ENCODE measurements at regions not wholly inside any gene's neighbourhood (a gene's known extent, or its start where the extent isn't known, plus 50 kb on each side); places are given as distances from the start of the nearest gene placed in this dataset.

GRCh38 chr5:68467208-68467607 is 251.7 kb downstream of the PIK3R1 start:
- POLR2A ChIA-PET (ENCODE audit: low non-redundant PET), result no interaction called here
- no TSS peak for BruUV-seq (replicated peaks)

DNA sequence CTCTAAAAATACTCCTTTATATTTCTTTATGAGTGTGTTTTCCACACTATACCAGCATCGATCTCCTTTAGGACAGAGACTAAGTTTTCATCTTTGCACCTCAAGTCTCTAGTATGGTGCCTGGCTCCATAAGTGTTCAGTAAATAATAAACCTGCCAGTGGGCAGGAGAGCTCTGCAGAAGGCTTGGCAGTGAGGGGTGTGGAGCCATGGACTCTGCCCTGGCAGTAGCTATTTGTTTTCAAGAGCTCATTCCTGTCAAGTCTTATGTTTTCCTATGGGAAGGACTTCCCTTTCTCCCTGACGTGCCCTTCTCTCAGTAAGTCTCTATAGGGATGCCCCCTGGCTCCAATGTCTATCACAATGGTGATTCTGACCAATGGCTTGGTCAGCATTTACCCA is 252.2 kb downstream of the PIK3R1 start:
- intact Hi-C loops (cut with micrococcal nuclease; ENCODE audit: unreplicated experiment), result loop anchor here (10.0 kb wide), 1 partner anchor 277 kb away; no protein-coding TSS in a partner anchor
- TF ChIP-seq EZH2 (IDR thresholded peaks at IDR 0.05; ENCODE audit: borderline replicate concordance, low read depth, low read length, poor library complexity, severe bottlenecking), result no peak
- TF ChIP-seq, protein P1, sequence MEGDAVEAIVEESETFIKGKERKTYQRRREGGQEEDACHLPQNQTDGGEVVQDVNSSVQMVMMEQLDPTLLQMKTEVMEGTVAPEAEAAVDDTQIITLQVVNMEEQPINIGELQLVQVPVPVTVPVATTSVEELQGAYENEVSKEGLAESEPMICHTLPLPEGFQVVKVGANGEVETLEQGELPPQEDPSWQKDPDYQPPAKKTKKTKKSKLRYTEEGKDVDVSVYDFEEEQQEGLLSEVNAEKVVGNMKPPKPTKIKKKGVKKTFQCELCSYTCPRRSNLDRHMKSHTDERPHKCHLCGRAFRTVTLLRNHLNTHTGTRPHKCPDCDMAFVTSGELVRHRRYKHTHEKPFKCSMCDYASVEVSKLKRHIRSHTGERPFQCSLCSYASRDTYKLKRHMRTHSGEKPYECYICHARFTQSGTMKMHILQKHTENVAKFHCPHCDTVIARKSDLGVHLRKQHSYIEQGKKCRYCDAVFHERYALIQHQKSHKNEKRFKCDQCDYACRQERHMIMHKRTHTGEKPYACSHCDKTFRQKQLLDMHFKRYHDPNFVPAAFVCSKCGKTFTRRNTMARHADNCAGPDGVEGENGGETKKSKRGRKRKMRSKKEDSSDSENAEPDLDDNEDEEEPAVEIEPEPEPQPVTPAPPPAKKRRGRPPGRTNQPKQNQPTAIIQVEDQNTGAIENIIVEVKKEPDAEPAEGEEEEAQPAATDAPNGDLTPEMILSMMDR (conservative IDR thresholded peaks at IDR 0.05; ENCODE audit: low read depth, low read length), result no peak
- Histone ChIP-seq H3K9me3 (ENCODE audit: low read depth, low read length, poor library complexity, severe bottlenecking) (no peaks in the 10 kb centered on the region), H3K36me3 (ENCODE audit: insufficient read depth, low read length, poor library complexity, severe bottlenecking) (no peaks in the 10 kb centered on the region), H3K27me3 (replicated peaks; ENCODE audit: insufficient read depth, low read depth, low read length, poor library complexity) (no peaks in the 10 kb centered on the region), H3K27ac (ENCODE audit: low read depth, low read length, poor library complexity, severe bottlenecking) (no peak overlapping the region), H3K4me1 (ENCODE audit: insufficient read depth, low read length, poor library complexity, severe bottlenecking) (no peaks in the 10 kb centered on the region), H3K4me3 (ENCODE audit: low read depth, low read length, poor library complexity, severe bottlenecking) (no peak overlapping the region)
- no peak for DNase-seq (ENCODE audit: low spot score)
- ChIA-PET CTCF (no interaction called here), POLR2A (ENCODE audit: low non-redundant PET) (no interaction called here)
- BruUV-seq (replicated peaks), result no TSS peak

More at GRCh38 chr5:68467208-68467607, 251.7 kb downstream of the PIK3R1 start:
- H3K4me1 ChIP-seq (ENCODE audit: insufficient read depth, low read length, poor library complexity, severe bottlenecking), result no peaks in the 10 kb centered on the region
- no peak overlapping the region for H3K27ac ChIP-seq (ENCODE audit: low read depth, low read length, poor library complexity, severe bottlenecking)
- no peak for TF ChIP-seq EZH2 (IDR thresholded peaks at IDR 0.05; ENCODE audit: borderline replicate concordance, low read depth, low read length, poor library complexity, severe bottlenecking)
- TF ChIP-seq, protein P1 (conservative IDR thresholded peaks at IDR 0.05; ENCODE audit: low read depth, low read length), result no peak
- CTCF ChIA-PET, result no interaction called here
- no peak for DNase-seq (ENCODE audit: low spot score)
- no peaks in the 10 kb centered on the region for H3K9me3 ChIP-seq (ENCODE audit: low read depth, low read length, poor library complexity, severe bottlenecking)
- H3K27me3 ChIP-seq (replicated peaks; ENCODE audit: insufficient read depth, low read depth, low read length, poor library complexity), result no peaks in the 10 kb centered on the region
- H3K4me3 ChIP-seq (ENCODE audit: low read depth, low read length, poor library complexity, severe bottlenecking), result no peak overlapping the region
- H3K36me3 ChIP-seq (ENCODE audit: insufficient read depth, low read length, poor library complexity, severe bottlenecking), result no peaks in the 10 kb centered on the region
- intact Hi-C loops (cut with micrococcal nuclease; ENCODE audit: unreplicated experiment), result loop anchor here (10.0 kb wide), 1 partner anchor 278 kb away; no protein-coding TSS in a partner anchor

DNA sequence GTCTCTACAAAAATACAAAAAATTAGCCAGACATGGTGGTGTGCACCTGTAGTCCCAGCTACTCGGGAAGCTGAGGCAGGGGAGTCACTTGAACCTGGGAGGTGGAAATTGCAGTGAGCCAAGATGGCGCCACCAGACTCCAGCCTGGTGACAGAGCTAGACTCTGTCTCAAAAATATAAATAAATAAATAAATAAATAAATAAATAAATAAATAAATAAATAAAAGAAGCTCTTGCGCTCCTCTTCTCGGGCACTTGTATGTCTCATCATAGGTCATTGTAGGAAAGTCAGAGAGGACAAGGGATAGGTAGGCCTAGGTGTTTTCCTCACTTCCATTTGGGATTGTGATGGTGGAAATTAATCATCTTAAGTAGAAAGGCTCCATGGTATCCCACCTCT is 252.8 kb downstream of the PIK3R1 start:
- Histone ChIP-seq H3K9me3 (ENCODE audit: low read depth, low read length, poor library complexity, severe bottlenecking) (no peaks in the 10 kb centered on the region), H3K4me3 (ENCODE audit: low read depth, low read length, poor library complexity, severe bottlenecking) (no peak overlapping the region), H3K4me1 (ENCODE audit: insufficient read depth, low read length, poor library complexity, severe bottlenecking) (no peaks in the 10 kb centered on the region), H3K27ac (ENCODE audit: low read depth, low read length, poor library complexity, severe bottlenecking) (no peak overlapping the region), H3K36me3 (ENCODE audit: insufficient read depth, low read length, poor library complexity, severe bottlenecking) (no peaks in the 10 kb centered on the region), H3K27me3 (replicated peaks; ENCODE audit: insufficient read depth, low read depth, low read length, poor library complexity) (no peaks in the 10 kb centered on the region)
- no peak for DNase-seq (ENCODE audit: low spot score)
- CTCF ChIA-PET, result no interaction called here
- intact Hi-C loops (cut with micrococcal nuclease; ENCODE audit: unreplicated experiment), result loop anchor here (10.0 kb wide), 1 partner anchor 276 kb away; no protein-coding TSS in a partner anchor
- POLR2A ChIA-PET (ENCODE audit: low non-redundant PET), result no interaction called here
- no TSS peak for BruUV-seq (replicated peaks)
- TF ChIP-seq, protein P1 (conservative IDR thresholded peaks at IDR 0.05; ENCODE audit: low read depth, low read length), result no peak
- TF ChIP-seq EZH2 (IDR thresholded peaks at IDR 0.05; ENCODE audit: borderline replicate concordance, low read depth, low read length, poor library complexity, severe bottlenecking), result no peak

All from A673 (cell line).